Ovary (tissue), 3 donors: ENCODE measurements at regions not wholly inside any gene's neighbourhood (a gene's known extent, or its start where the extent isn't known, plus 50 kb on each side); places are given as distances from the start of the nearest gene placed in this dataset.

ENCODE experiments used
- CTCF ChIP-seq, 3 donors: fragments of 450-650 bp in 2 of 3; fragments of 200-600 bp in 1 of 3; IDR thresholded peaks; one replicate each; pipeline versions ENCODE4 v1.5.1 to v1.8.0; 2016 to 2022; ENCODE audit warnings: antibody characterized with exemption in 3 of 3, mild to moderate bottlenecking in 1 of 3
- EP300 ChIP-seq: sonication (generic); formaldehyde crosslinking; IDR thresholded peaks from one replicate; pipeline ENCODE4 v1.6.1; 2017; ENCODE audit warnings: antibody characterized with exemption
- donor health status: DM: no; HTN: no; CAD: no.

- no peak for TF ChIP-seq CTCF (IDR thresholded peaks at IDR 0.05)
- no peak for TF ChIP-seq EP300
Measured at GRCh38 chr6:19757036-19757435, 80.1 kb upstream of the ID4 start.
